CD8-positive, alpha-beta memory T cell (primary cell): ENCODE measurements at regions not wholly inside any gene's neighbourhood (a gene's known extent, or its start where the extent isn't known, plus 50 kb on each side); places are given as distances from the start of the nearest gene placed in this dataset.

Experiments used
- CTCF ChIA-PET: fragments of 350-600 bp; sonication (Branson Sonifier 250); formaldehyde crosslinking; loops from one replicate; lab custom pipeline; 2021; ENCODE audit warnings: antibody characterized with exemption; lab: Charles Lee
- POLR2A ChIA-PET: fragments of 350-600 bp; sonication (Branson Sonifier 250); formaldehyde crosslinking; loops from one replicate; lab custom pipeline; 2021; ENCODE audit warnings: antibody characterized with exemption; lab: Charles Lee
- DNase-seq, 5 donors: peaks; one replicate each; pipeline versions ENCODE4 v3.0.0 to v3.0.0-alpha.2; 2020 to 2022; ENCODE audit warnings: mixed read lengths in 1 of 5
- H3K27ac ChIP-seq: one replicate; pipeline ENCODE4 v1.7.0; 2013; ENCODE audit warnings: low read depth, mild to moderate bottlenecking, low read length, moderate library complexity
- H3K27me3 ChIP-seq: 2 replicates; pipeline ENCODE4 v1.7.0; 2013; ENCODE audit warnings: low read length, mild to moderate bottlenecking; ENCODE audit not compliant: insufficient read depth, poor library complexity, severe bottlenecking
- H3K36me3 ChIP-seq: 2 replicates; pipeline ENCODE4 v1.7.0; 2013; ENCODE audit warnings: mild to moderate bottlenecking, low read length, moderate library complexity; ENCODE audit not compliant: insufficient read depth
- H3K4me1 ChIP-seq: 2 replicates; pipeline ENCODE4 v1.7.0; 2013; ENCODE audit warnings: mild to moderate bottlenecking, low read length, moderate library complexity; ENCODE audit not compliant: insufficient read depth
- H3K4me3 ChIP-seq: 2 replicates; pipeline ENCODE4 v1.7.0; 2013; ENCODE audit warnings: mild to moderate bottlenecking, low read length
- H3K9me3 ChIP-seq: 2 replicates; pipeline ENCODE4 v1.7.0; 2013; ENCODE audit warnings: mild to moderate bottlenecking, low read length
- H3K27ac Mint-ChIP-seq, 8 donors: one replicate each; pipeline ENCODE4 v1.8.0; 2020 to 2021; ENCODE audit warnings: mixed read lengths in 8 of 8, mild to moderate bottlenecking in 6 of 8, inconsistent platforms in 3 of 8, moderate library complexity in 3 of 8
- H3K27me3 Mint-ChIP-seq, 2 donors: one replicate each; pipeline ENCODE4 v1.8.0; 2020 to 2021; ENCODE audit warnings: mixed read lengths in 2 of 2, mild to moderate bottlenecking in 1 of 2, moderate library complexity in 1 of 2
- H3K36me3 Mint-ChIP-seq, 3 donors: one replicate each; pipeline ENCODE4 v1.8.0; 2020 to 2021; ENCODE audit warnings: mixed read lengths in 3 of 3, inconsistent platforms in 1 of 3, mild to moderate bottlenecking in 1 of 3
- H3K4me1 Mint-ChIP-seq, 3 donors: one replicate each; pipeline ENCODE4 v1.8.0; 2020 to 2021; ENCODE audit warnings: mixed read lengths in 3 of 3, inconsistent platforms in 1 of 3, mild to moderate bottlenecking in 1 of 3
- H3K4me3 Mint-ChIP-seq, 7 donors: one replicate each; pipeline ENCODE4 v1.8.0; 2020 to 2021; ENCODE audit warnings: mixed read lengths in 7 of 7, mild to moderate bottlenecking in 6 of 7, moderate library complexity in 4 of 7, inconsistent platforms in 2 of 7
- H3K9me3 Mint-ChIP-seq, 5 donors: one replicate each; pipeline ENCODE4 v1.8.0; 2020 to 2022; ENCODE audit warnings: mixed read lengths in 5 of 5, mild to moderate bottlenecking in 3 of 5, moderate library complexity in 2 of 5, inconsistent platforms in 1 of 5

DNA sequence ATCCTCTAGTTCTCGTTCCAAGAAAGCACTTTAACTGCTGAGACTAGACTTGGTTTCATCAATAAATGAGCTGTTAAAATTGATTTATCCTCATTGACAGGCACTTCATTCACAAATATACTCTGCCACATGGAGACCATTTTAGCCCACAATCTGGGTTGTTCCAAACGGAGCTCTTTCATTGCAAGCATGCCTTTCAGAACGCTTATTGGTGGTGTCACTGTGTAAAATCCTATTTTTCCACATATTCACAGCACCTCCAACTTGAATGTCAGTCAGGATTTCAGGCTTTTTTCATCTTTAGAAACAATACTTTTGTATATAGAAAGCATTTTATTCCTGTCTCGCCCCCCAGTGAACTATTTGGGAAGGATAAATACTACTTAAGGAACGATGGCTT is 424.7 kb upstream of the NRP1 start:
- H3K9me3 ChIP-seq = no peaks in the 10 kb centered on the region
- no peaks in the 10 kb centered on the region for H3K36me3 ChIP-seq
- H3K27me3 ChIP-seq = no peaks in the 10 kb centered on the region
- Mint-ChIP-seq H3K36me3 (no peaks in the 10 kb centered on the region), H3K27ac (no peak overlapping the region), H3K9me3 (peaks cover 0 to 5% (median 0%) of the 10 kb centered on the region in 5 donors), H3K27me3 (peaks cover 0 to 1% of the 10 kb centered on the region in 2 donors), H3K4me3 (no peak overlapping the region), H3K4me1 (no peaks in the 10 kb centered on the region)
- ChIA-PET POLR2A (no interaction called here), CTCF (no interaction called here)
- H3K27ac ChIP-seq = no peak overlapping the region
- no peaks in the 10 kb centered on the region for H3K4me1 ChIP-seq
- no peak for DNase-seq
- H3K4me3 ChIP-seq = no peak overlapping the region

DNA sequence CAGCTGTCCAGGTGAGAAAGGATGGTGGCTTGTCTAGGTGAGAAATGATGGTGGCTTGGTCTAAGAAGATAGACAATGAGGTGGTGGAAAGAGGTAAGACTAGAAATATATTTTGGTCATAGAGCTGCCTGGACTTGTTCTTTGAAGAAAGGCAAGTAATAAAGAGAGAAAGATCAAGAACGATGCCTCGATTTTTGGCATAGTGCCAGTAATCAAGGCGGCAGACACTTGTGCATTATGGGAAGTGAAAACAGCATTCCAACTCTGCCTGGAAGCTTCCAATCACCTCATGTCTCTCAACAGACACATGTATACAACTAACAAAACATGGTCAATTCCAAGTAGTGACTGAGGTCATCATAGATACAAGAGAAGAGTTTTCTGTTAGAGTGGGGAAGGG is 423.8 kb upstream of the NRP1 start:
- Histone ChIP-seq H3K4me1 (no peaks in the 10 kb centered on the region), H3K27ac (no peak overlapping the region), H3K36me3 (no peaks in the 10 kb centered on the region), H3K4me3 (no peak overlapping the region), H3K9me3 (no peaks in the 10 kb centered on the region), H3K27me3 (no peaks in the 10 kb centered on the region)
- ChIA-PET POLR2A (no interaction called here), CTCF (no interaction called here)
- Mint-ChIP-seq H3K9me3 (peaks cover 0 to 4% (median 0%) of the 10 kb centered on the region in 5 donors), H3K4me1 (no peaks in the 10 kb centered on the region), H3K27ac (no peak overlapping the region), H3K36me3 (no peaks in the 10 kb centered on the region), H3K27me3 (peaks cover 0 to 1% of the 10 kb centered on the region in 2 donors), H3K4me3 (no peak overlapping the region)
- DNase-seq = no peak

DNA sequence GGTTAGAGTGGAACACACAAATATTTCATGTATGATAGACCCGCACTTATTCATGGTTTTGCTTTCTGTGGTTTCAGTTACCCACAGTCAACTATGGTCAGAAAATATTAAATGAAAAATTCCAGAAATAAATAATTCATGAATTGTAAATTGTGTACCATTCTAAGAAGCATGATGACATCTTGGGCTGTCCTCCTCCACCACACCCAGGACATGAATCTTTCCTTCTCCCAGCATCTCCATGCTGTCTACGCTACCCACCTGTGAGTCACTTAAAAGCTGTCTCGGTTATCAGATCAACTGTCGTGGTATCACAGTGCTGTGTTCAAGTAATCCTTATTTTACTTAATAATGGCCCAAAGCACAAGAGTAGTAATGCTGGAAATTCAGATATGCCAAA is 419.6 kb upstream of the NRP1 start:
- Mint-ChIP-seq H3K4me1 (no peaks in the 10 kb centered on the region), H3K27ac (no peak overlapping the region), H3K27me3 (peaks cover 0 to 1% of the 10 kb centered on the region in 2 donors), H3K9me3 (no peaks in the 10 kb centered on the region), H3K4me3 (no peak overlapping the region), H3K36me3 (no peaks in the 10 kb centered on the region)
- Histone ChIP-seq H3K9me3 (no peaks in the 10 kb centered on the region), H3K27me3 (no peaks in the 10 kb centered on the region), H3K4me1 (no peaks in the 10 kb centered on the region), H3K4me3 (no peak overlapping the region), H3K36me3 (no peaks in the 10 kb centered on the region), H3K27ac (no peak overlapping the region)
- DNase-seq = no peak
- ChIA-PET POLR2A (no interaction called here), CTCF (no interaction called here)

DNA sequence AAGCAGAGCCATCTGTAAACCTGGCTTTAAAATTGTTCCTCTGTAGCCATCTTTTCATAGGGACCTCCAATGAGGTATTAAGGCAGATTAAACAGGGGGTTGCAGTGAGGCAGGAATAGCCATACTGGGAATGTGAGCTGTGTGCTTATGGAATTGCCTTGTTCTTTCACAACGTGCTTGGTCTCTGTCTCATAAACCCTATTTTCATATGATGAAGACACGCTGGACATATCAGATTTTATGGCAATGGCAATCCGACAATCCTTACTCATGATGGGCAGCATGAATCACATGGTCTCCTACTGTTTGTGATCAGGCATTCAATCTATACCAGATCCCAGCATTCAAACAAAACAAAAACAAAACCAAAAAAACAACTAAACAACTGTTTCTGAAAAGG is 418.9 kb upstream of the NRP1 start:
- no peaks in the 10 kb centered on the region for H3K36me3 Mint-ChIP-seq
- POLR2A ChIA-PET = no interaction called here

DNA sequence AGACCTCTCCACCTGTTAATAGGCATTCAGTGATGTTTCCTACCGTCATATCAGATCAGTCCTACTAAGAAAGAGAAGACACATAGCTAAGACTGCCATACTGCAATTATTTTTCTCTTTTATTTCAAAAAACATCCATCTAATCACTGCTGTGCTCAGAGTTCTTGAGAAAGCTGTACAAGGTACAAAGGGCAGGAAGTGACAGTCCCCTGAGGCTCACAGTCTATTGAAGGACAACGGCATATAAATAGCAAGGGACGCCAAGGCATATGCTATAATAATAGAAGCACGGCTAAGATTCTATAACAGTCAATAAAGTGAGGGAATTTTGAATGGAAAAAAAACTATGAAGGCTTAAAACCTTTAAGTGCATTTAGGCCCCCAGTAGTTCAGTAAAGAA is 415.3 kb upstream of the NRP1 start:
- Mint-ChIP-seq H3K27me3 (no peaks in the 10 kb centered on the region), H3K4me3 (no peak overlapping the region), H3K27ac (no peak overlapping the region), H3K9me3 (no peaks in the 10 kb centered on the region), H3K4me1 (no peaks in the 10 kb centered on the region), H3K36me3 (no peaks in the 10 kb centered on the region)
- Histone ChIP-seq H3K9me3 (no peaks in the 10 kb centered on the region), H3K4me1 (no peaks in the 10 kb centered on the region), H3K27me3 (no peaks in the 10 kb centered on the region), H3K4me3 (no peak overlapping the region), H3K27ac (no peak overlapping the region), H3K36me3 (no peaks in the 10 kb centered on the region)
- ChIA-PET POLR2A (no interaction called here), CTCF (no interaction called here)
- DNase-seq = no peak

More for the DNA sequence above, 418.9 kb upstream of the NRP1 start:
- Mint-ChIP-seq H3K27ac (no peak overlapping the region), H3K4me3 (no peak overlapping the region), H3K4me1 (no peaks in the 10 kb centered on the region), H3K27me3 (no peaks in the 10 kb centered on the region), H3K9me3 (no peaks in the 10 kb centered on the region)
- Histone ChIP-seq H3K27ac (no peak overlapping the region), H3K4me1 (no peaks in the 10 kb centered on the region), H3K36me3 (no peaks in the 10 kb centered on the region), H3K27me3 (no peaks in the 10 kb centered on the region), H3K9me3 (no peaks in the 10 kb centered on the region), H3K4me3 (no peak overlapping the region)
- CTCF ChIA-PET = no interaction called here
- no peak for DNase-seq

DNA sequence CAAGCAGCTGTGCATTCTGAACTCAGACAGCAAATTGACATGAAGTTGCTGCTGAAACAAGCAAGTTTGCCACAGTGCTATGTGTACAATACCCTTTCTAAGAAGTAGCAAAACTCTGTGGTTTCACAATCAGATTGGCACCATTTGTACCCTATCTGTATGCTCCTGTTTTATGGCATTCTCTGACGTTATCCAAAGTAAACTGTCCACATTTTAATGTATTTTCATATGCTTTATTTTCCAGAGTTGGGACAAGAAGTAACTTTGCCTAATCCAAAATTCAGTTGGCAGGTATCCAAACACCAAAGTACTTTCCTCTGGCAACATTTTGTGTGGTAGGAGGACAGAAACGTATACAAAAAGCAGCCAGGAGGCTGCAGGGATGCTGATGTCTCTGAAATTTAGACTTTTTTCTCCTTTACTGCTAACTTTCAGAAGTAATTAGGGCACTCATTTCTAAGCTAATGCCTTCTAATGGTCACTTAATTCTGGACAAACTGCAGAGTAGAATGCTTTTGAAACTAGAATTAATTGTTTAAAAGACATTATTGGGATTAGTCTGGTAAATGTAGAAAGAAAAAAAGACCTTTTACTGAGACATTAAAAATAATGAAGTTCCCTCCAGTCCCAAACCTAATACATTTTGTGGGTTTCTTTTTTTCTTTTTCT is 414.7 kb upstream of the NRP1 start:
- Mint-ChIP-seq H3K27ac (no peak overlapping the region), H3K36me3 (no peaks in the 10 kb centered on the region), H3K27me3 (no peaks in the 10 kb centered on the region), H3K4me1 (no peaks in the 10 kb centered on the region), H3K4me3 (no peak overlapping the region), H3K9me3 (no peaks in the 10 kb centered on the region)
- CTCF ChIA-PET = no interaction called here
- POLR2A ChIA-PET = no interaction called here
- Histone ChIP-seq H3K36me3 (no peaks in the 10 kb centered on the region), H3K9me3 (no peaks in the 10 kb centered on the region), H3K4me1 (no peaks in the 10 kb centered on the region), H3K4me3 (no peak overlapping the region), H3K27me3 (no peaks in the 10 kb centered on the region), H3K27ac (no peak overlapping the region)
- no peak for DNase-seq

DNA sequence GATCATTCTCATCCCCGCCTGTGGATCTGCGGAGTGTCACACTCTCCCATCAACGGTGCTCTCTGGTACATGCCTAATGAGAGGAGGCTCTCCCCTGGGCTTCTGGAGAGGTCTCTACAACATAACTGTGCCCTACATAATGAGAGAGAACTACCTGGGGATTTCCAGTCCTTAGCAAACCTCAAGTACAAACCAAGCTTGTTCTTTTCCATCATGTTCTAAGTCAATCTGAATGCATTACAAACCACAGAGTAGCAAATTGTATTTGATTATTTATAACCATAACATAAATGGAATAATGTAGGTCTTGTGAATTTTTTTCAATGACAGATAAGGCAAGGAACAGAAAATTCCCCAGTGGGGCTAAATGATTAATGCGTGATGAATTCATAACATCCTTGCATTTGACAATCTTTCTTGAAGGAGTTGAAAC is 412.4 kb upstream of the NRP1 start:
- Histone ChIP-seq H3K27me3 (no peaks in the 10 kb centered on the region), H3K9me3 (no peaks in the 10 kb centered on the region), H3K27ac (no peak overlapping the region), H3K4me3 (no peak overlapping the region), H3K36me3 (no peaks in the 10 kb centered on the region), H3K4me1 (no peaks in the 10 kb centered on the region)
- no peak for DNase-seq
- H3K4me3 Mint-ChIP-seq = no peak overlapping the region
- H3K27me3 Mint-ChIP-seq = no peaks in the 10 kb centered on the region
- POLR2A ChIA-PET = no interaction called here
- no peaks in the 10 kb centered on the region for H3K4me1 Mint-ChIP-seq
- H3K27ac Mint-ChIP-seq = no peak overlapping the region
- H3K36me3 Mint-ChIP-seq = no peaks in the 10 kb centered on the region
- H3K9me3 Mint-ChIP-seq = peaks cover 0 to 2% (median 0%) of the 10 kb centered on the region in 5 donors
- CTCF ChIA-PET = no interaction called here

DNA sequence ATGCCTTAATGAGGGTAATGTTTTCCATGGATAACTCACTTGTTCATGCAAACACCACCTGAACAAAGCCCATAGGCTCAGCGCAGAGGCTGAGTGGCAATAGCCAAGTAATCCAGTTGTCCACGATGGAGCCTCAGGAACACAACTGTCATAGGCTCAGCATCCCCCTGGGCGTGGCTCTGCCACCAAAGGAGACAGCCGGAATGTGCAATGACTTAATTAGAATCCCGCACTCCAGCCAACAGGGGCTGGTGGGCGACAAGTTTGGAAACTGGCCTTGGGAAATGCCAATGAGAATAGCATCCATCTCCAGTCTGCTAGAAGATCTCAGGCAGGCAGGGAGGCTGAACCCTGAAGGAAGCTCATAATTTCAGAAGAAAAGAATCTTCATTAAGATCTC is 411.7 kb upstream of the NRP1 start:
- CTCF ChIA-PET = no interaction called here

More for the DNA sequence above, 411.7 kb upstream of the NRP1 start:
- Histone ChIP-seq H3K27ac (no peak overlapping the region), H3K36me3 (no peaks in the 10 kb centered on the region), H3K27me3 (no peaks in the 10 kb centered on the region), H3K4me1 (no peaks in the 10 kb centered on the region), H3K4me3 (no peak overlapping the region), H3K9me3 (no peaks in the 10 kb centered on the region)
- Mint-ChIP-seq H3K4me3 (no peak overlapping the region), H3K4me1 (no peaks in the 10 kb centered on the region), H3K36me3 (no peaks in the 10 kb centered on the region), H3K9me3 (peaks cover 0 to 2% (median 0%) of the 10 kb centered on the region in 5 donors), H3K27ac (no peak overlapping the region), H3K27me3 (no peaks in the 10 kb centered on the region)
- DNase-seq = no peak
- POLR2A ChIA-PET = no interaction called here
